PC-9 (cell line): ENCODE measurements at regions not wholly inside any gene's neighbourhood (a gene's known extent, or its start where the extent isn't known, plus 50 kb on each side); places are given as distances from the start of the nearest gene placed in this dataset.

Source experiments
- BruUV-seq: library from RNA; stranded (reverse); fragments of 400-500 nt; replicated peaks from 2 replicates; lab custom pipeline; 2021; lab: Mats Ljungman, UMichigan
- CTCF ChIA-PET: fragments of 300-600 bp; sonication (Branson Sonifier 250); formaldehyde crosslinking; loops from one replicate; lab custom pipeline; 2022; ENCODE audit warnings: antibody characterized with exemption; lab: Charles Lee
- POLR2A ChIA-PET: fragments of 300-600 bp; sonication (Branson Sonifier 250); formaldehyde crosslinking; loops from one replicate; lab custom pipeline; 2022; ENCODE audit warnings: antibody characterized with exemption; ENCODE audit not compliant: unreplicated experiment; lab: Charles Lee
- DNase-seq, 2 experiments: peaks; one replicate each; pipeline versions ENCODE4 v3.0.0 to v3.0.0-alpha.2; 2015 to 2022; ENCODE audit warnings: mixed read lengths in 1 of 2
- H2AFZ ChIP-seq: fragments of 200-600 bp; sonication (generic); 2 replicates; pipeline ENCODE4 v1.8.1; 2017; ENCODE audit warnings: antibody characterized with exemption
- H3F3A ChIP-seq: fragments of 200-600 bp; sonication (generic); 2 replicates; pipeline ENCODE4 v1.8.1; 2017; ENCODE audit warnings: antibody characterized with exemption, mild to moderate bottlenecking, low read depth; ENCODE audit not compliant: insufficient read depth
- H3K27ac ChIP-seq: fragments of 200-600 bp; sonication (generic); 2 replicates; pipeline ENCODE4 v1.6.1; 2016; ENCODE audit warnings: mixed run types
- H3K27me3 ChIP-seq: fragments of 200-600 bp; sonication (generic); 2 replicates; pipeline ENCODE4 v1.6.1; 2016; ENCODE audit warnings: low read depth, mixed run types; ENCODE audit not compliant: insufficient read depth
- H3K36me3 ChIP-seq: fragments of 200-600 bp; sonication (generic); 2 replicates; pipeline ENCODE4 v1.6.1; 2016; ENCODE audit warnings: low read depth, mixed run types
- H3K4me1 ChIP-seq: fragments of 200-600 bp; sonication (generic); replicated peaks from 2 replicates; pipeline ENCODE4 v1.6.1; 2016; ENCODE audit warnings: mixed run types; ENCODE audit not compliant: insufficient read depth
- H3K4me2 ChIP-seq: fragments of 200-600 bp; sonication (generic); 2 replicates; pipeline ENCODE4 v1.6.1; 2017; ENCODE audit warnings: mixed run types
- H3K4me3 ChIP-seq: fragments of 200-600 bp; sonication (generic); 2 replicates; pipeline ENCODE4 v1.6.1; 2016; ENCODE audit warnings: mixed run types
- H3K79me2 ChIP-seq: fragments of 200-600 bp; sonication (generic); 2 replicates; pipeline ENCODE4 v1.6.1; 2017; ENCODE audit warnings: low read depth, mixed run types
- H3K9me2 ChIP-seq: fragments of 200-600 bp; sonication (generic); 2 replicates; pipeline ENCODE4 v1.8.1; 2017; ENCODE audit warnings: mild to moderate bottlenecking; ENCODE audit not compliant: insufficient read depth
- H3K9me3 ChIP-seq: fragments of 200-600 bp; sonication (generic); 2 replicates; pipeline ENCODE4 v1.8.1; 2016; ENCODE audit warnings: low read depth; ENCODE audit not compliant: insufficient read depth
- H4K20me1 ChIP-seq: fragments of 200-600 bp; sonication (generic); 2 replicates; pipeline ENCODE4 v1.8.1; 2017; ENCODE audit not compliant: insufficient read depth
- CTCF ChIP-seq: fragments of 200-600 bp; sonication (generic); conservative IDR thresholded peaks from 2 replicates; pipeline ENCODE4 v1.6.1; 2017; ENCODE audit warnings: mixed run types, antibody characterized with exemption, mild to moderate bottlenecking, moderate library complexity
- EZH2 ChIP-seq: fragments of 200-600 bp; sonication (generic); IDR thresholded peaks from 2 replicates; pipeline ENCODE4 v1.8.0; 2017; ENCODE audit warnings: antibody characterized with exemption, low read depth
- intact Hi-C: fragments of 100-400 bp; cut with micrococcal nuclease; formaldehyde crosslinking; loops from one replicate; pipeline ENCODE4 v1.10.0; 2022; ENCODE audit not compliant: unreplicated experiment

GRCh38 chr1:29676496-29676895, 440.2 kb downstream of the PTPRU start:
- H3K4me2 ChIP-seq = no peak overlapping the region
- H3K36me3 ChIP-seq = no peaks in the 10 kb centered on the region
- H3K79me2 ChIP-seq = no peaks in the 10 kb centered on the region
- intact Hi-C loops = no loop called here
- H3K27ac ChIP-seq = no peak overlapping the region
- no peaks in the 10 kb centered on the region for H4K20me1 ChIP-seq
- H3K4me3 ChIP-seq = no peak overlapping the region
- no peaks in the 10 kb centered on the region for H3F3A ChIP-seq
- POLR2A ChIA-PET = no interaction called here
- no peaks in the 10 kb centered on the region for H3K9me3 ChIP-seq
- BruUV-seq = no TSS peak
- H3K27me3 ChIP-seq = no peaks in the 10 kb centered on the region
- H3K4me1 ChIP-seq = no peaks in the 10 kb centered on the region
- TF ChIP-seq EZH2 (no peak), CTCF (no peak)
- no peak overlapping the region for H2AFZ ChIP-seq
- CTCF ChIA-PET = no interaction called here
- no peak for DNase-seq
- H3K9me2 ChIP-seq = no peaks in the 10 kb centered on the region

GRCh38 chr1:29675481-29676263, 439.4 kb downstream of the PTPRU start:
- H4K20me1 ChIP-seq = no peaks in the 10 kb centered on the region
- H3K36me3 ChIP-seq = no peaks in the 10 kb centered on the region
- no peaks in the 10 kb centered on the region for H3K27me3 ChIP-seq
- H3K79me2 ChIP-seq = no peaks in the 10 kb centered on the region
- no peak overlapping the region for H3K4me2 ChIP-seq
- no peaks in the 10 kb centered on the region for H3K4me1 ChIP-seq
- intact Hi-C loops = no loop called here
- no peak for TF ChIP-seq EZH2
- TF ChIP-seq CTCF = no peak
- BruUV-seq = no TSS peak
- CTCF ChIA-PET = no interaction called here
- H3K9me2 ChIP-seq = no peaks in the 10 kb centered on the region
- no peaks in the 10 kb centered on the region for H3F3A ChIP-seq
- no peak for DNase-seq
- H3K27ac ChIP-seq = no peak overlapping the region
- H3K9me3 ChIP-seq = no peaks in the 10 kb centered on the region
- no peak overlapping the region for H3K4me3 ChIP-seq
- POLR2A ChIA-PET = no interaction called here
- H2AFZ ChIP-seq = no peak overlapping the region

- no peak for DNase-seq
- POLR2A ChIA-PET = no interaction called here
- intact Hi-C loops = no loop called here
- BruUV-seq = no TSS peak
- CTCF ChIA-PET = no interaction called here
- H3F3A ChIP-seq = no peaks in the 10 kb centered on the region
- no peaks in the 10 kb centered on the region for H3K27me3 ChIP-seq
- H3K4me2 ChIP-seq = no peak overlapping the region
- no peak overlapping the region for H3K4me3 ChIP-seq
- no peaks in the 10 kb centered on the region for H3K36me3 ChIP-seq
- no peak for TF ChIP-seq EZH2
- no peak for TF ChIP-seq CTCF
- H2AFZ ChIP-seq = no peak overlapping the region
- H3K79me2 ChIP-seq = no peaks in the 10 kb centered on the region
- H3K4me1 ChIP-seq = no peaks in the 10 kb centered on the region
- H3K9me3 ChIP-seq = no peaks in the 10 kb centered on the region
- H3K9me2 ChIP-seq = no peaks in the 10 kb centered on the region
- no peak overlapping the region for H3K27ac ChIP-seq
- H4K20me1 ChIP-seq = no peaks in the 10 kb centered on the region
Measured at GRCh38 chr1:29674627-29675326, 438.5 kb downstream of the PTPRU start.
